Endothelial cell of umbilical vein (primary cell): ENCODE measurements at regions not wholly inside any gene's neighbourhood (a gene's known extent, or its start where the extent isn't known, plus 50 kb on each side); places are given as distances from the start of the nearest gene placed in this dataset.

ENCODE experiments used
- BruUV-seq: library from RNA; stranded (reverse); fragments of 400-500 nt; replicated peaks from 2 replicates; lab custom pipeline; 2021; lab: Mats Ljungman, UMichigan
- CTCF ChIA-PET: fragments of 300-600, 350-600 bp; sonication (Branson Sonifier 250); formaldehyde crosslinking; loops from one replicate; lab custom pipeline; 2021; ENCODE audit warnings: antibody characterized with exemption, inconsistent platforms; lab: Charles Lee
- POLR2A ChIA-PET: fragments of 300-600, 350-600 bp; sonication (Branson Sonifier 250); formaldehyde crosslinking; loops from one replicate; lab custom pipeline; 2021; ENCODE audit warnings: antibody characterized with exemption, inconsistent platforms; lab: Charles Lee
- DNase-seq: peaks from one replicate; pipeline ENCODE4 v3.0.0-alpha.2; 2011; ENCODE audit warnings: low read depth, low spot score
- FAIRE-seq: peaks from 2 replicates; lab custom pipeline; 2011; peaks lifted over from hg19 to GRCh38; lab: Jason Lieb, UNC
- H2AFZ ChIP-seq: 2 replicates; pipeline ENCODE4 v1.6.0; 2012; ENCODE audit warnings: low read depth, low read length, control low read depth, inconsistent platforms
- H3K27ac ChIP-seq: 2 replicates; pipeline ENCODE4 v1.5.1; 2011; ENCODE audit warnings: low read depth, mild to moderate bottlenecking, control low read depth, low read length, moderate library complexity; ENCODE audit not compliant: insufficient read depth
- H3K27me3 ChIP-seq, 2 experiments: 2 replicates each; pipeline versions ENCODE4 v1.6.0 to v1.6.1; 2011; ENCODE audit warnings: low read length in 2 of 2, mixed read lengths in 1 of 2; ENCODE audit not compliant: control insufficient read depth in 2 of 2, insufficient read depth in 2 of 2
- H3K36me3 ChIP-seq, 2 experiments: 2 replicates in 1 of 2; 3 replicates in 1 of 2; pipeline ENCODE4 v1.5.1; 2011; ENCODE audit warnings: low read length in 2 of 2, mild to moderate bottlenecking in 1 of 2, moderate library complexity in 1 of 2; ENCODE audit not compliant: control insufficient read depth in 2 of 2, insufficient read depth in 2 of 2; ENCODE audit errors: extremely low read depth in 1 of 2
- H3K4me1 ChIP-seq: 3 replicates; pipeline ENCODE4 v1.5.1; 2011; ENCODE audit warnings: mild to moderate bottlenecking, low read length; ENCODE audit not compliant: control insufficient read depth, insufficient read depth; ENCODE audit errors: extremely low read depth
- H3K4me2 ChIP-seq: 2 replicates; pipeline ENCODE4 v1.6.1; 2011; ENCODE audit warnings: low read length, control low read depth, mixed read lengths; ENCODE audit not compliant: insufficient read depth
- H3K4me3 ChIP-seq, 3 experiments: fragments of 200-600 bp in 1 of 3; sonication (generic), shearing (Covaris generic) in 1 of 3; replicated peaks in 1 of 3; 2 replicates each; pipeline ENCODE4 v1.5.1; 2011 to 2016; ENCODE audit warnings: control low read depth in 3 of 3, low read length in 3 of 3, mild to moderate bottlenecking in 2 of 3, inconsistent platforms in 1 of 3, low read depth in 1 of 3, moderate library complexity in 1 of 3; ENCODE audit not compliant: insufficient read depth in 1 of 3
- H3K79me2 ChIP-seq: 2 replicates; pipeline ENCODE4 v1.6.0; 2012; ENCODE audit warnings: low read length, inconsistent platforms; ENCODE audit not compliant: control insufficient read depth, insufficient read depth
- H3K9ac ChIP-seq: replicated peaks from 2 replicates; pipeline ENCODE3; 2011; ENCODE audit warnings: low read length, control low read depth; ENCODE audit not compliant: insufficient read depth; ENCODE audit errors: extremely low read depth
- H3K9me1 ChIP-seq: replicated peaks from 3 replicates; pipeline ENCODE4 v1.6.0; 2011; ENCODE audit warnings: mild to moderate bottlenecking, low read length; ENCODE audit not compliant: control insufficient read depth, insufficient read depth; ENCODE audit errors: extremely low read depth
- H3K9me3 ChIP-seq: replicated peaks from 2 replicates; pipeline ENCODE4 v1.5.1; 2012; ENCODE audit warnings: low read length, inconsistent platforms; ENCODE audit not compliant: control insufficient read depth, insufficient read depth
- H4K20me1 ChIP-seq: replicated peaks from 2 replicates; pipeline ENCODE3; 2011; ENCODE audit warnings: mild to moderate bottlenecking, low read length; ENCODE audit not compliant: control insufficient read depth, insufficient read depth; ENCODE audit errors: extremely low read depth
- EZH2 ChIP-seq: IDR thresholded peaks from 2 replicates; pipeline ENCODE4 v1.6.1; 2012; ENCODE audit warnings: borderline replicate concordance, low read depth, mild to moderate bottlenecking, moderate library complexity, low read length, inconsistent platforms; ENCODE audit not compliant: severe bottlenecking
- FOS ChIP-seq: IDR thresholded peaks from 2 replicates; pipeline ENCODE4 v1.6.1; 2011; ENCODE audit warnings: mild to moderate bottlenecking, low read length, moderate library complexity, borderline replicate concordance; ENCODE audit not compliant: insufficient read depth
- GATA2 ChIP-seq: IDR thresholded peaks from 2 replicates; pipeline ENCODE4 v1.7.0; 2011; ENCODE audit warnings: low read depth, mild to moderate bottlenecking, moderate library complexity, mixed read lengths, low read length; ENCODE audit not compliant: insufficient read length, insufficient read depth
- JUN ChIP-seq: IDR thresholded peaks from 2 replicates; pipeline ENCODE4 v1.6.1; 2011; ENCODE audit warnings: borderline replicate concordance, low read depth; ENCODE audit not compliant: insufficient read length, insufficient read depth
- MAX ChIP-seq: IDR thresholded peaks from 2 replicates; pipeline ENCODE4 v1.6.1; 2011; ENCODE audit not compliant: insufficient read depth, insufficient read length
- MYC ChIP-seq: IDR thresholded peaks from one replicate; pipeline ENCODE4 v1.6.1; 2011; ENCODE audit warnings: mild to moderate bottlenecking, low read depth, low read length
- POLR2A ChIP-seq: IDR thresholded peaks from 2 replicates; pipeline ENCODE4 v1.6.1; 2012; ENCODE audit warnings: low read depth, mild to moderate bottlenecking, control low read depth, low read length
- POLR2AphosphoS5 ChIP-seq: IDR thresholded peaks from 2 replicates; pipeline ENCODE4 v1.6.1; 2012; ENCODE audit warnings: low read depth, mild to moderate bottlenecking, control low read depth, low read length, moderate library complexity; ENCODE audit not compliant: insufficient read depth
- dilution Hi-C: fragments of 300-500 bp; cut with MboI; formaldehyde crosslinking; loops from one replicate; pipeline ENCODE4 v1.15.0; 2019; ENCODE audit warnings: low sequenced_read_pairs; ENCODE audit not compliant: extremely low pct_ligation_motif_present
- intact Hi-C: fragments of 100-400 bp; cut with micrococcal nuclease; formaldehyde crosslinking; loops from one replicate; pipeline ENCODE4 v1.10.0; 2022
- TF ChIP-seq, protein P1 (sequence below), 2 donors: IDR thresholded peaks; 1 replicate in 1 of 2; 2 replicates in 1 of 2; pipeline ENCODE4 v1.5.1; 2011; ENCODE audit warnings: low read length in 2 of 2, mild to moderate bottlenecking in 2 of 2, moderate library complexity in 2 of 2, control low read depth in 1 of 2, inconsistent platforms in 1 of 2, low read depth in 1 of 2; ENCODE audit not compliant: insufficient read depth in 1 of 2; ENCODE audit errors: extremely low read depth in 1 of 2

DNA sequence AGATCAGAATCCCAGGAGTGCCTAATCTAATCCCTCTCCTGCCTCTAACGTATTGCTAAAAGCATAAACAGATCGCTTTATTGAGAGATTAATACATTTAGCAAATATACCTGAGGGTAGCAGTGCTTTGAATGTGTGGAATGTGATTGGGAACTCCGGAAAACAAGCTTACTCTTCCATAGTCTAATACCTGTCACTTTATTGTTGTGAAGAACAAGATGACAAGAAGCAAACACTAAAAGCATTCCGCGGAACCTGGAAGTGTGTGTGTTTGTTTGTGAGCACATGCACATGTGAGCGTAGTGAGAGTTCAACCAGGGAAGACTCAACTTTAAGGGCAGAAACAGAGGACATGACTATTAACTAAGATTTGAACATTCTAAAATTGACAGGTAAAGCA, 265.0 kb upstream of the GJE1 start:
- no peak for DNase-seq
- no peak overlapping the region for H3K4me3 ChIP-seq
- no peak overlapping the region for H3K4me2 ChIP-seq
- no peaks in the 10 kb centered on the region for H3K27me3 ChIP-seq
- TF ChIP-seq MAX (no peak), EZH2 (no peak), JUN (no peak), FOS (no peak), POLR2AphosphoS5 (no peak), MYC (no peak), GATA2 (no peak), POLR2A (no peak)
- TF ChIP-seq, protein P1, sequence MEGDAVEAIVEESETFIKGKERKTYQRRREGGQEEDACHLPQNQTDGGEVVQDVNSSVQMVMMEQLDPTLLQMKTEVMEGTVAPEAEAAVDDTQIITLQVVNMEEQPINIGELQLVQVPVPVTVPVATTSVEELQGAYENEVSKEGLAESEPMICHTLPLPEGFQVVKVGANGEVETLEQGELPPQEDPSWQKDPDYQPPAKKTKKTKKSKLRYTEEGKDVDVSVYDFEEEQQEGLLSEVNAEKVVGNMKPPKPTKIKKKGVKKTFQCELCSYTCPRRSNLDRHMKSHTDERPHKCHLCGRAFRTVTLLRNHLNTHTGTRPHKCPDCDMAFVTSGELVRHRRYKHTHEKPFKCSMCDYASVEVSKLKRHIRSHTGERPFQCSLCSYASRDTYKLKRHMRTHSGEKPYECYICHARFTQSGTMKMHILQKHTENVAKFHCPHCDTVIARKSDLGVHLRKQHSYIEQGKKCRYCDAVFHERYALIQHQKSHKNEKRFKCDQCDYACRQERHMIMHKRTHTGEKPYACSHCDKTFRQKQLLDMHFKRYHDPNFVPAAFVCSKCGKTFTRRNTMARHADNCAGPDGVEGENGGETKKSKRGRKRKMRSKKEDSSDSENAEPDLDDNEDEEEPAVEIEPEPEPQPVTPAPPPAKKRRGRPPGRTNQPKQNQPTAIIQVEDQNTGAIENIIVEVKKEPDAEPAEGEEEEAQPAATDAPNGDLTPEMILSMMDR (IDR thresholded peaks at IDR 0.05; ENCODE audit: extremely low read depth in 1 of 2, insufficient read depth in 1 of 2, low read depth in 1 of 2, low read length in 2 of 2), result no peak
- ChIA-PET POLR2A (no interaction called here), CTCF (no interaction called here)
- H3K79me2 ChIP-seq, result no peaks in the 10 kb centered on the region
- H3K27ac ChIP-seq, result no peak overlapping the region
- H3K9ac ChIP-seq, result no peak overlapping the region
- H3K9me1 ChIP-seq, result no peaks in the 10 kb centered on the region
- no TSS peak for BruUV-seq
- dilution Hi-C loops (no loop called here), intact Hi-C loops (no loop called here)
- H3K36me3 ChIP-seq, result no peaks in the 10 kb centered on the region
- H3K9me3 ChIP-seq, result no peaks in the 10 kb centered on the region
- no peak overlapping the region for H2AFZ ChIP-seq
- no peak for FAIRE-seq
- no peaks in the 10 kb centered on the region for H3K4me1 ChIP-seq
- no peaks in the 10 kb centered on the region for H4K20me1 ChIP-seq
